ENCODE measurements at regions not wholly inside any gene's neighbourhood (a gene's known extent, or its start where the extent isn't known, plus 50 kb on each side); places are given as distances from the start of the nearest gene placed in this dataset.

GRCh38 chr5:108670591-108671289 lies 77.0 kb upstream of the FER start:
- H4K20me1 ChIP-seq (ENCODE audit: control insufficient read depth, insufficient read depth): no peaks in the 10 kb centered on the region
- CTCF ChIA-PET: no interaction called here
- H2AFZ ChIP-seq (ENCODE audit: control insufficient read depth, low read depth, low read length): no peak overlapping the region
- no peaks in the 10 kb centered on the region for H3K36me3 ChIP-seq (ENCODE audit: control insufficient read depth in 2 of 2, insufficient read depth in 2 of 2, low read length in 1 of 2)
- H3K27me3 ChIP-seq (replicated peaks in 1 of 2; ENCODE audit: control insufficient read depth in 2 of 2, insufficient read depth in 2 of 2, low read length in 1 of 2): no peaks in the 10 kb centered on the region
- no TSS peak for BruUV-seq (replicated peaks)
- no peak overlapping the region for H3K4me2 ChIP-seq (ENCODE audit: control insufficient read depth, insufficient read depth)
- no peaks in the 10 kb centered on the region for H3K79me2 ChIP-seq (ENCODE audit: control insufficient read depth, insufficient read depth, low read length)
- no peaks in the 10 kb centered on the region for H3K4me1 ChIP-seq (ENCODE audit: control insufficient read depth, insufficient read depth, low read length)
- RAD21 ChIA-PET (ENCODE audit: unreplicated experiment): no interaction called here
- ATAC-seq (no peak), FAIRE-seq (no peak), DNase-seq (ENCODE audit: low read depth, low spot score) (no peak)
- intact Hi-C loops (cut with micrococcal nuclease; ENCODE audit: unreplicated experiment) (no loop called here), in situ Hi-C loops (cut with MboI) (no loop called here)
- no peak overlapping the region for H3K4me3 ChIP-seq
- no peaks in the 10 kb centered on the region for H3K9me3 ChIP-seq (replicated peaks; ENCODE audit: control insufficient read depth, insufficient read depth, low read length)
- WGBS (ENCODE audit: insufficient coverage, insufficient replicate concordance, low lambda C conversion rate, missing lambda C conversion rate): 63% methylated on average over 7 of the region's 7 CpGs
- no peak overlapping the region for H3K27ac ChIP-seq (ENCODE audit: control insufficient read depth, insufficient read depth)
- SMC1A ChIA-PET (ENCODE audit: uncharacterized antibody, unreplicated experiment): no interaction called here
- TF ChIP-seq ATF7 (IDR thresholded peaks at IDR 0.05; ENCODE audit: low read depth) (no peak), NKRF (conservative IDR thresholded peaks at IDR 0.05) (no peak), RAD51 (IDR thresholded peaks at IDR 0.05) (no peak)
- POLR2A ChIA-PET: no interaction called here
- H3K9ac ChIP-seq (ENCODE audit: control insufficient read depth, insufficient read depth, low read length): no peak overlapping the region

- Histone ChIP-seq H3K27me3 (replicated peaks in 1 of 2; ENCODE audit: control insufficient read depth in 2 of 2, insufficient read depth in 2 of 2, low read length in 1 of 2) (no peaks in the 10 kb centered on the region), H3K4me1 (ENCODE audit: control insufficient read depth, insufficient read depth, low read length) (no peaks in the 10 kb centered on the region), H3K9ac (ENCODE audit: control insufficient read depth, insufficient read depth, low read length) (no peak overlapping the region), H3K9me3 (replicated peaks; ENCODE audit: control insufficient read depth, insufficient read depth, low read length) (no peaks in the 10 kb centered on the region), H3K4me2 (ENCODE audit: control insufficient read depth, insufficient read depth) (no peak overlapping the region), H2AFZ (ENCODE audit: control insufficient read depth, low read depth, low read length) (no peak overlapping the region), H3K4me3 (no peak overlapping the region), H3K79me2 (ENCODE audit: control insufficient read depth, insufficient read depth, low read length) (no peaks in the 10 kb centered on the region), H3K27ac (ENCODE audit: control insufficient read depth, insufficient read depth) (no peak overlapping the region), H3K36me3 (ENCODE audit: control insufficient read depth in 2 of 2, insufficient read depth in 2 of 2, low read length in 1 of 2) (no peaks in the 10 kb centered on the region), H4K20me1 (ENCODE audit: control insufficient read depth, insufficient read depth) (no peaks in the 10 kb centered on the region)
- ATAC-seq (no peak), DNase-seq (ENCODE audit: low read depth, low spot score) (no peak), FAIRE-seq (no peak)
- no TSS peak for BruUV-seq (replicated peaks)
- in situ Hi-C loops (cut with MboI) (no loop called here), intact Hi-C loops (cut with micrococcal nuclease; ENCODE audit: unreplicated experiment) (no loop called here)
- WGBS (ENCODE audit: insufficient coverage, insufficient replicate concordance, low lambda C conversion rate, missing lambda C conversion rate): 96% methylated on average over 1 of the region's 1 CpG
- ChIA-PET SMC1A (ENCODE audit: uncharacterized antibody, unreplicated experiment) (no interaction called here), CTCF (no interaction called here), POLR2A (no interaction called here), RAD21 (ENCODE audit: unreplicated experiment) (no interaction called here)
- TF ChIP-seq E2F8 (IDR thresholded peaks at IDR 0.05; ENCODE audit: low read depth, partially characterized antibody): no peak
- TF ChIP-seq ZBTB40 (IDR thresholded peaks at IDR 0.05; ENCODE audit: borderline replicate concordance): no peak
- no peak for TF ChIP-seq RUNX3 (IDR thresholded peaks at IDR 0.05; ENCODE audit: low read length)
- TF ChIP-seq SIX5 (IDR thresholded peaks at IDR 0.05; ENCODE audit: low read depth, low read length, severe bottlenecking): no peak
- TF ChIP-seq TCF3 (IDR thresholded peaks at IDR 0.05; ENCODE audit: borderline replicate concordance, insufficient read depth, low read depth, low read length): no peak
These were observed 78.2 kb upstream of the FER start for GRCh38 chr5:108669462-108669861.

Measured in GM12878 (cell line).